GM21447 (cell line): ENCODE measurements at regions not wholly inside any gene's neighbourhood (a gene's known extent, or its start where the extent isn't known, plus 50 kb on each side); places are given as distances from the start of the nearest gene placed in this dataset.
"Not testable (repeated sequence)": the region's sequence is repeated elsewhere in the genome, so short reads cannot be mapped to it uniquely, and the experiment has no call there.

Source experiments
- ATAC-seq: cut with Tn5 transposase; IDR thresholded peaks from one replicate; pipeline ENCODE4 v1.9.1; 2021; ENCODE audit not compliant: unreplicated experiment

- ATAC-seq: not testable (repeated sequence)
Measured at GRCh38 chr14:86064595-86064994, 534.7 kb downstream of the FLRT2 start.

DNA sequence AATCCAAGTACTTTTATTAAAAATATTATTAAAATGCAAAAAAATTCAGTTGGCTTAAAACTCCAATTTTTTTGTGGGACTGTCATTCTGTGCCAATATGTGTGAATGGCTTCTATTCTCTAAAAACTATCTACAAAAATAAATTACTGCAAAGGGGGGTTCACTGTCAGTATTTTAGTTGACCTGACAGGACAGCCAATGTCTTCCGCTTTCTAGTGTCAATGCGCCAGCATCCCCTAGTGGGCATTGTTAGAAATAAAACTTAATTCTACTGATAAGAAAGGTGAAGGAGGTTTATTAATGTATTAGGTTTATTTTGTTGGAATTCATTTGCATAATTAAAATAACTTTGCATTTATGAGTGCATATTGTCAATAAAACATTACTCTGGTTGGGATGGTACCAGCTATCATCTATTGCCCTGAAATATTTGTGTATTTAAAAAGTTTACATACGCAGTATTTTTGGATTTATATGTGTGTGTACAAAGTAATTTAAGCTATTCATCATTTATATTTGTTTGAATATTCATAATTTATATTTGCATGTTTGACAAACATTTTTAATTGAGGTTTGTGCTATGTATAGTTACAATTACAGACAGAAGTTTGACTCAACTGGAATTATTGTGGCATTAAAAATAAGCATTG, 527.2 kb downstream of the FLRT2 start:
- ATAC-seq: no peak

- ATAC-seq: no peak
Measured at GRCh38 chr14:86055512-86056075, 525.6 kb downstream of the FLRT2 start.

- no peak for ATAC-seq
Measured at GRCh38 chr14:86052868-86053267, 522.9 kb downstream of the FLRT2 start.

GRCh38 chr14:86050757-86051156, 520.8 kb downstream of the FLRT2 start:
- no peak for ATAC-seq

DNA sequence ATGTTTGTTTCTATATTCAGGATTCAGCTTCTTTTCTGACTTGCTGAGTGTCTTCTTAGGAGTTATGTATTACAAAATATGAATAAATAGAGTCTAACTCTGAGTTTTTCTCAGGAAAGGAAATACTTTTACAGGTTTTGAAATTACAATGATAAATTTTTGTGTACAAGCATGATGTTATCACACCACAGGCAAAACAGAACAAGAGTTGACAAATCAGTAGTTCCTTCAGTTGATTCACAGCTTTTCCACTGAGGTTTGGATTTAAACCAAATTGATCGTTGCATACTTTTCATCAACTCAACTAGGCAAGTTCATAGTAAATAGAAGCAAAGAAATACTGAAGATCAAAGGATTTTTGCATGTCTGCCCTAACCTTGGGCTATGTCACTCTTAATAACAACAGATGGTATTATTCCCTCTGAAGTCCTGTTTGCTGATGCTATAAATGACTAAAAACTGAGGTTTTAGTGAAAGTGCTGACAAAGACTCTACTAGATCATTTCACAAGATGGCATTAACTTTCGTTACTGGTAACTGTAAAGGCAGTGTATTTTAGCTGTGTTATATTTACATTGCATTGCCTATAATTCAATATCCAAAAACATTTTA, 520.2 kb downstream of the FLRT2 start:
- no peak for ATAC-seq

- no peak for ATAC-seq
Measured at GRCh38 chr14:86039176-86039575, 509.2 kb downstream of the FLRT2 start.

GRCh38 chr14:86038387-86039042, 508.6 kb downstream of the FLRT2 start:
- ATAC-seq: peak; percentile 82

- ATAC-seq: peak; percentile 67
Measured at GRCh38 chr14:86035882-86036281, 505.9 kb downstream of the FLRT2 start.

DNA sequence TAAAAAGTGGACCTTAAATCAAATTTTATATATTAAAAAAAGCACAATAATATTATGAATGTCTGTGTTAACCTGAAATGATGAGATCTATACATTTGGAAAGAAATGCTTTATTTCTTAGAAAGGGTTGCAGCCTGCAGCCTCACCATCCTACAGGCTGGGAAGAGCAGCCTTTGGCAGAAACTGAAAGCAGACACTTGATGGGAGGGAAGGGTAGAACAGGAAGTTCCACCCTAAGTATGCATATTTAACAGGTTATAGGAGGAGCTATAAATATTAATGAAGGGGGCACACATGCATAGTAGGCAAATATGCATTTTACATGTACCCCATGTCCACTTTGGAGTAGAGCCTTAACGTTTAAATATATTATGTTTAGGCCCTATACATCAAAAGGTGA, 498.0 kb downstream of the FLRT2 start:
- ATAC-seq: no peak

DNA sequence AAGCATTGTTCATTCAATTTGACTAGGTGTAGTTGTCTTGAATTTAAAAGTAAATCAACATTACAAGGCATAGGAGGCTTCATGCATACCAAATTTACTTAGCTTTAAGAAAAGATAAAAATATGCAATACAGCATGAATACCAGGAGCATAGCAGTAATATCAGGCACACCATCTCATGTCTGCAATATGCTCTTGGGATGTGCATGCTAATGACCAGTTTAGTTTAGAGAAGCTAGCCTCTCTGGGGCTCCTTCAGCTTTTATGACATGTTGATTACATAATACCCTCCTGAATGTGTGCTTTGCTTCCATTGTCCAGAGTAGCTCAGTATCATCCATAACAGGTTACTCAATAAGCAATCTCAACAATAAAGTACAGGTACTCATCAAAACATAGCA, 497.2 kb downstream of the FLRT2 start:
- ATAC-seq: no peak

- no peak for ATAC-seq
Measured at GRCh38 chr14:86022031-86022629, 492.2 kb downstream of the FLRT2 start.

DNA sequence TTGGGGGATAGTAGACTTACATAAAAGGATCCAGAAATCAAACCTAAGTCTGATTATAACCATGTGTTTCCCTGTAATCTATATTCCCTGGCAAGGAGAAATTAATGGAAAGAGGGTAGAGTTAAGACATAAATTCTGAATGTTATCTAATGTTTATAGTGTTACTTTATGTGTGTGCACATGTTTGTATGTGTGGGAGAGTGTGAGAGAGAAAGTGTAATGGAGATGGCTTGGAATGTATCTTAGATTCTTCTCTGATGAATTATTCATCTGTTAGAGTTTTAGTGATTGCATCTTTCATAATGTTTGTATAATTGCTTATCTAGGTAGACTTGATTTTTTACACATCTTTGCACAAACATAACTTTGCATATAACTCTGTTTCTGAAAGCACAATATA, 490.9 kb downstream of the FLRT2 start:
- no peak for ATAC-seq

DNA sequence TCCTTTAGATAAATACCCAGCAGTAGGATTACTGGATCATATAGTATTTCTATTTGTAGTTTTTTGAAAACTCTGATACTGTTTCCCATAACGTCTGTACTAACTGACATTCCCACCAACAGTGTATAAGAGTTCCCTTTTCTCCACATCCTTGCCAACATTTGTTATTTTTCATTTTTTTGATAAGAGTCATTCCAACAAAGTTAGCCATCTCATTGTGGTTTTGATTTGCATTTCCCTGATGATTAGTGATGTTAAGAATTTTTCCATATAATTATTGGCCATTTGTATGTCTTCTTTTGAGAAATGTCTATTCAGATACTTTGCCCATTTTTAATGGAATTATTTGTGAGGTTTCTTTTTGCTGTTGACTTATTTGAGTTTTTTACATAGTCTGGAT, 486.0 kb downstream of the FLRT2 start:
- no peak for ATAC-seq

GRCh38 chr14:86015511-86015910, 485.6 kb downstream of the FLRT2 start:
- no peak for ATAC-seq

DNA sequence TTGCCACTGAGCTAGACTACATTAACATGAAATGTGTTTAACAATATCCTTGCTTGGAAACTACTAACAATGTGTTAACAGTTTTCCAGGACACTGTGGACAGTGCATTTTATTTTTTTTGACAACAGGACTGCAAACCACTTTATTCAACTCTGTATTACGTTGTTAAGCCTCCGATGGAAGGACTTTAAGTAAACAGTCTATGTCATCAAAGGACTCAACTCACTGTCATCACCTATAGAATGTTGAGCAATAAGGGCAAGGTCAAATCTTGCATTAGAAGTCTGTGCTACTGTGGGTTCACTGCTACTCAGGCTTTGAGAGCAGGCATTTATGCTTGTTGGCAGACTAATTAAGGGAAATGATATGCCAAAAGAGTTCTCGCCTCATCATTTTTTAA, 483.7 kb downstream of the FLRT2 start:
- no peak for ATAC-seq

DNA sequence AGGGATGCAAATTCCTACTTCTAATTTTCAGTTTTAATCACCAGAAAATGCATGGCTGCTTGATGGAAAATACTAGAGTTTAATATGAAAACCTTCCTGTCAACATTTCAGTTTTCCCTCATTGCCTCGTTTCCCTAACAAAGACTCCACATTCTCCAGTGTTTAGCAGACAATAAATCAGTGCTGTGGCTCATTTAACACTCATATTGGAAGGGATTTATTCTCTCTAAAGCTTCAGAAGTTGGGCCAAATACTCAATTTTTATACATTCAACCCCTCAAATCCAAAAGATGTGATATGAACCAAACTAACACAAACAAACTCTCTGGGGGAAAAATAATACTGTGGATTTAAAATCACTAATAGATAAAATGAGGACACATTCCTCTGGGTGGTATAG, 482.5 kb downstream of the FLRT2 start:
- ATAC-seq: no peak

DNA sequence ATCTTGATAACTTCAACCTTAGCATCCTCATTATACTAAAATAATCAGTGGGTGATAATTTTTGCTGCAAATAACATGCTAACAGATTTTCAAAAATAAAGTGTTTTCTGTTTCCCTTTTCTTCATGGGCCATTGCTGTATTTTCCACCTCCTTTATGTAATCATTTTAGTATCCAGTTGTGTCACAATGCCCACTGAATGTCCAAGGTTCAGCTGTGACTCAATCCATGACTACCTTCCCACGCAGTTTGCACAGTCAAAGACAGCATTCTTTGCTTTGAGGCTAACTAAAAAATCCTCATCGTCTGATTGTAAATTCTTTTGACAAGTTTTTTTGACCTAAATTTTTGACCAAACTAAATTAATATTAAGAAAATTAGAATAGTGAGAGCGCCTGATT, 474.1 kb downstream of the FLRT2 start:
- no peak for ATAC-seq

DNA sequence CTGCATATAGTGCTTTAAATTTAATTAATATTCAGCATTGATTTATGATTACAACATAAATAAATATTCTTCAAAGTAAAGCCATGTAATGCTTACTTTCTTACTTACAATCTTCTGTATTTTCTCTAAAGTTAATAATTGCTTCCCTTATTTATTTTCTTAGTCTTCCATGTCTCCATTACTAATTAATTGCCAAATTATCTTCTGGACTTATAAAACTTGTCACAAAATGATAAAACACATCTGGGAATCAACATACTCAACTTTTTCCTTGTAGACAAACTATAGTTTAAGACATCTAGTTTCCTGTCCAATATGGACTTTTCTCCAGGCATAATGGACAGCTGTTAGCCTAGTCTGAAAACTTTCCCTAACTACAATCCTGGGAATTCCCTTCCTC, 466.6 kb downstream of the FLRT2 start:
- ATAC-seq: no peak

DNA sequence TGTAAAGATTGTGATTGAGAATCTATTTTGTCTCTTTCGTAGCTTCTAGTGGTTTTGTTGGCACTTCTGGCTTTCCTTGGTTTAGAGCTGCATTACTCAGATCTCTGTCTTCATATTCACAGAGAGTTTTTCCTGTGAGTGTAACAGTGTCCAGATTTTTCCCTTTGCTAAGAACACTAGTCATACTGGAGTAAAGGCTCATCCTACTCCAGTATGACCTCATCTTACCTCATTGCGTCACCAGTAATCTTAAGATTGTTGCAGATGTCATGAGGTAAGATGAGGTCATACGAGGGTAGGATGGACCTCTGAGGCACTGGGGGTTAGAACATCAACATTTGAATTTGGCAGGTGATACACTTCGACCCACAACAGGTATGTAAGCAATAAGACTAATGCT, 461.2 kb downstream of the FLRT2 start:
- ATAC-seq: no peak

GRCh38 chr14:85987907-85988306, 458.0 kb downstream of the FLRT2 start:
- ATAC-seq: no peak

DNA sequence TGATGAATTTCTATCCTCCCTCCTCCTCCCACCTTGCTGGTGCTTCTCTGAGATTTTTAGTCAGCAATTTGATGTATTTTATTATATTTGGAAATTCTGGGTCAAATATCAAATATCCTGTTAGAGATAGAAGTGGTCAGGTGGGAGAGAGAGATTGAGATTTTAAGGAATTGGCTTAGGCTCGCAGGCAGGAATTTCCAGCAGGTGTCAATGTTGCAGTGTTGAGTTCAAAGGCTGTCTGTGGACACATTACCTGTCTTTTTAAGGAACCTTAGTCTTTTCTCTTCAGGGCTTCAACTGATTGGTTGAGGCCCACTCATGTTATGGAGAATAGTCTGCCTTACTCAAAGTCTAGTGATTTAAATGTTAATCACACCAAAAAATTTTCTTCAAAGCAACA, 457.3 kb downstream of the FLRT2 start:
- no peak for ATAC-seq
